HT1080 (cell line): ENCODE measurements at regions not wholly inside any gene's neighbourhood (a gene's known extent, or its start where the extent isn't known, plus 50 kb on each side); places are given as distances from the start of the nearest gene placed in this dataset.
A peak's percentile ranks its signal among the peaks of the same experiment; 100 is the strongest.

Experiments used
- DNase-seq: peaks from one replicate; pipeline ENCODE4 v3.0.0-alpha.2; 2015; ENCODE audit warnings: low read depth

DNA sequence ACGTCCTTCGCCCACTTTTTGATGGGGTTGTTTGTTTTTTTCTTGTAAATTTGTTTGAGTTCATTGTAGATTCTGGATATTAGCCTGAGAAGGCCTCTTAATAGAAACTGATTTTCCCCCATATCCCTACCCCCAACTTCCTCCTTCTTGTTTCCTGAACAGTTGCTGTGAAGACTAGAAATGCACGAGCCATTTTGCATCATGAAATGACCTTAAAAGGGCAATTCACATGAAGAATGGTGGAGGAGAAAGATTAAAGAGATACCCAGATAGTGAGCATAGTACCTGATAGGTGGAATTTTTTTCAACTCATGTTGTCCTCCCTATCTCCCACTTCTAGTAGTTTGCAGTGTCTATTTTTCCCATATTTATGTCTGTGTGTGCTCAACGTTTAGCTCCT is 55.2 kb upstream of the KCNH8 start:
- DNase-seq = no peak

GRCh38 chr3:19077388-19077787 is 70.9 kb upstream of the KCNH8 start:
- no peak for DNase-seq

DNA sequence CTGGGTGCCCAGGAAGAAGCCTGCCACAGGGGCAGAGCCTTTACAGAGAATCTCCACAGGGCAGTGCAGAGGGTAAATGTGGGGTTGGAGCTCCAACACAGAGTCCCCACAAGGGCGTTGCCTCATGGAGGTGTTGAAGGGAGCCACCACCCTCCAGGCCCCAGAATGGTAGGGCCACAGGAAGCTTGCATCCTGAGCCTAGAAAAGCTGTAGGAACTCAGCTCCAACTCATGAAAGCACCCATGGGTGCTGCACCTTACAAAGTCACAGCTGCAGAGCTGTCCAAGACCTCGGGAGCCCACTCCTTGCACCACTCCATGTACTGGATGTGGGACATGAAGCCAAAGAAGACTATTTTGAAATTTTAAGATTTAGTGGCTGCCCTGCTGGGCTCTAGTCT is 73.3 kb upstream of the KCNH8 start:
- DNase-seq = no peak

GRCh38 chr3:19074257-19074900 is 73.9 kb upstream of the KCNH8 start:
- no peak for DNase-seq

GRCh38 chr3:19073341-19074105 is 74.8 kb upstream of the KCNH8 start:
- no peak for DNase-seq

- no peak for DNase-seq
Observed at GRCh38 chr3:19070325-19070724, 78.0 kb upstream of the KCNH8 start.

GRCh38 chr3:19065027-19065426 is 83.3 kb upstream of the KCNH8 start:
- DNase-seq = peak; percentile 10

DNA sequence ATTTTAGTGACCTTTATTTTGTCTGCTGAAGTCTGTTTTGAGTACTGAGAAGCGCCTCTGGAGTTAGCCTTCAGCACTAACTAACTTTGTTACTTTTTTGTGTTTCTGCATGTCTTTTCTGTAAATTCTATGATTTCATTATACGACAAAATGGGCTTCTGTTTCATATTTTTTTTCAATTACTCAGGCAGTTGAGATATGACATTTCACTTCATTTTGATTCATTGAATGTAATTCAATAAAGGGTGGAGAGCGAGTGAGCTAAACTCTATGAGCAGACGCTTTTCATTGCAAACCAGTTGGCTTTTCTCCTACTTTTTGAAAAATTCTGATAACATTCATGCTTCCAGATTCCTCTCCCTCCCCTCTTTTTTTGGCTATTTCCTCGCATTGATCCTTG is 84.4 kb upstream of the KCNH8 start:
- no peak for DNase-seq

DNA sequence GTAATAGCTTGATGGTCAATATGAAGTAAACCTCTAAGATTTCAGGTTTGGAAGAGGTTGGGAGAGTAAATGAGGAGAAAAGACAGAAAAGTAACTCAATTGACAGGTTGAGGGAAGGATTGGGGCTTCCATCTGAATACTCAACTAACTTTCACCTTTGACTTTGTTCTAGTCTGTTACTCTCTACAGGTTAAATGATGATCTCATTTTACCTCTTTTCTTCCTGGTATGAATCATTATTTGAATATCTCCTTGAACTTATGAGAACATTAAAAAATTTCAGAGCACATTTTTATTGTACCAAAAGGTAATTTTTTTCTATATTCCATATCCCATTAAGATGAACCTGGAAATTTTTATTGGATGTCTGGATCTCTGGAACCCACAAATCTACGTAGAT is 87.9 kb upstream of the KCNH8 start:
- no peak for DNase-seq

- no peak for DNase-seq
Observed at GRCh38 chr3:19052874-19053273, 95.4 kb upstream of the KCNH8 start.

DNA sequence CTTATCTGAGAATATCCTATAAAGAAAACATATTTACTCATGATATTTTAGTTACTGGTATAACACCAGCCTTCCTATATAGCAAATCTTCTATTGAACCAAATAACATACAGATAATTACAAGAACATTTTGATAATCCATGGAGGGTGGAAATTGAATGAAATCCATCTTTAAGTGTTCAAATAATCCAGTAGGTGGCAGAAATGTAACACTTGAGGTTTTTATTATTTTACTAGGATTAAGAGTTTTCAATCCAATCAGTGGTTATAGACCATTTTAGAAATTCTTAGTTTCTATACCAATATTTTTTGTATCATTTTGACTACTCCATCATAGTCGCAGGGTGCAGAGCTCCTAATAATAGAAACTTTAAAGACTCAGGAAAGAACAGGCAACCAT is 101.9 kb upstream of the KCNH8 start:
- DNase-seq = no peak

GRCh38 chr3:19030522-19030839 is 117.8 kb upstream of the KCNH8 start:
- DNase-seq = peak; percentile 8

DNA sequence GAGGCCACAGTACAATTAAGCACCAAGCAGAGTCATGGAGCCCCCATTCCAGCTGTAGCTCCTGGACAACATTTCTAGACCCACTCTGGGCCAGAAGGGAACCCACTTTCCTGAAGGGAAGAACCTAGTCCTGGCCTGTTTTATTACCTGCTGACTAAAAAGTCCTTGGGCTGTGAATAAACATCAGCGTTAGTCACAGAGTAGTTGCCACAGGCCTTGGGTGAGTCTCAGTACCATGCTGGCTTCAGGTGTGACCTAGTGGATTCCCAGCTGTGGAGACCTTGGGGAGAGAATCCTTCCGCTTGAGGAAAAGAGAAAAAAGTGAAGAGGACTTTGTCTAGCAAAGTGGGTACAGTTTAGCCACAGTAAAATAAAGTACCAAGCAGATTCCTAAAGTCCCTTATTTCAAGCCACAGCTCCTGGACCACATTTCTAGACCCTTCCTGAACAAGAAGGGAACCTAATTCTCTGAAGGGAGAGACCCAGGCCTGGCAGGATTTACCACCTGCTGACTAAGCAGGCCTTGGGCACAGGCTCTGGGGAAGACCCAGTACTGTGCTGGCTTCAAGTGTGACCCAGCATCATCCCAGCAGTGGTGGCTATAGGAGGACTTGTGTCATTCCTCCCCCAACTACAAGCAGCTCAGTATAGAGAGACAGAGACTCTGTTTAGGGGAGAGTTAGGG is 118.3 kb upstream of the KCNH8 start:
- no peak for DNase-seq

DNA sequence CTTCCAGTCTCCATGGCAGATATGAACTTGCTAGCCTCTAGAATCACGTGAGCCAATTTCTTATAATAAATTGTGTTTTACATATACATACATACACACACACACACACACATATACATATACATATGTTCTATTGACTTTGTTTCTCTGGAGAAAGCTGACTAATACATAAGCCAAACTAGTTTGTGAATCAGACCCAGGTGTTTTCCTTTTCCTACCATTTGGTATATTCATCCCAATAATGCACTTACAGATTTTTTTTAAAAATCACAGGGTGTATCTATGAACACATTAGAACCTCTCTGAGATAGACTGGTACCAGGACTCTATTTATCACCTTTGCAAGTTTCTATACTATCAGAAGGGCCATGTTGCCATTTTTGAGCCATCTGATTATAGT is 122.9 kb upstream of the KCNH8 start:
- DNase-seq = no peak

GRCh38 chr3:19022546-19022945 is 125.8 kb upstream of the KCNH8 start:
- no peak for DNase-seq

DNA sequence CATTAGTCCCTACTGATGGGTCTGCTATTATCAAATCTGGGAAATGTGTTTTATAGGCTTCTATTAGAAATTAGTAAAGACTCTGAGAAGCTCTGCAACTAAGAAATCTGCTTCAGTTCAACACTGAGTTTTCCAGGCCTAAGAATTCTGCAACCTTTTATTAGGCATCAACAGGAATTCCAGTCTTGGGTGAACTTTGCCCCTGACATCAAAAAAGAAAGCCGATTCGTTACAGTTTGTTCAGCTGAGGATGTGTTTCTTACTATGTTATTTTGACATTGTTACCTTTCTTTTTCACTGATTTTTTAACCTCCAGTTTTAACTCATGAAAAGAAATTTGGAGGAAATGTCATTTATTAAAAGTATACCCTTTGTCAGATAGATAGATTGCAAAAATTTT is 131.5 kb upstream of the KCNH8 start:
- DNase-seq = no peak

DNA sequence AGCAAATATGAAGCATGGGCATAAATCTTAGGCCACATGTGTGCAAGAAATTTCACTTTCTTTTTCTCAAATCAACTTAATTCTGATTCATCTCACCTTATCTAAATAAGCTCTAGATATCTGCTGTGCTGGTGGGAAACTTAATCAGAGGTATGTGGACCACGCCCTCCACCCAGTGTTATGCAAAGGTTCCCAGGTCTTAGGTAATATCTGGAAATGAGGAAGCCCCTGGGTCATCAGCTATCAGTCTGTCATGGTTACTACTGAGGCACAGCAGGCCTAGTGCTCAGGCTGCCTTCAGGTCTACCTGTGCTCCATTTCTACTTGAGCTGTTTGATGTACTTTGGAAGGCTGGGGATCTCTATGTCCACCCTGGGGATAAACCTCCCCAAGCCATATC is 134.4 kb upstream of the KCNH8 start:
- DNase-seq = no peak

DNA sequence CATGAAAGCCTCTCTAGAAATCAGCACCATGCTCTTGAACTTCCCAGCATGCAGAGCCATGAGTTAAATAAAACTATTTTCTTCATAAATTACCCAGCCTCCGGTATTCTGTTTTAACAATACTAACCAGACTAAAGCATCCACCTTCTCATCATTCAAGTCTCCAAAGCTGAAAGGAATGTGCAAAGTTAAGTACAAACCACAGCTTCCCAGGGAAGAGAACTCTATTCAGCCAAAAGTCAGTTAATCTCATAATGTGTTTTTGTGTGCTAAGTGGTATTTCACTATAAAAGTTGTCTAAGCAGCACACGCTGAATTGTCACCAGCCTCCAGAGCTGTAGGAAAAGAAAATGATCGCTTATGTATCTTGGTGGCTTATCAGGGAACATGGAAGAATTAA is 135.5 kb upstream of the KCNH8 start:
- no peak for DNase-seq

GRCh38 chr3:19002606-19003005 is 145.7 kb upstream of the KCNH8 start:
- no peak for DNase-seq

GRCh38 chr3:18998069-18998468 is 150.2 kb upstream of the KCNH8 start:
- DNase-seq = no peak

DNA sequence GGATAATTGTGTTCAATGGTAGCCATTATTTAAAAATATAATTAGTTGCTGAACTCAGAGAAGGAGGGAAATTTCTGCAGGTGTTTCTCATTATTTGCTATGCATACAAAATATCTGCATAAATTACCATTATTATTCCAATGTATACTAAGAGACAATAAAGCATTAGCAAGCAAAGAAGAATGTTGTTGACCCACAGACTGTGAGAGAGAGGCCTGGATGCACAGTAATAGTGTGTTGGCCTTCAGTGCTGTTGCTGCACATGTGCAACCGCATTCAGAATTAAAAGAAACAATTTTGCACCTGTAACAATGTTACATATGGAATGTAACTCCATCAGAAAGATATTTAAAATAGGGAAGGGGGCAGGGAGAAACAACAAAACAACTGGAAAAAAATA is 155.6 kb upstream of the KCNH8 start:
- DNase-seq = no peak

DNA sequence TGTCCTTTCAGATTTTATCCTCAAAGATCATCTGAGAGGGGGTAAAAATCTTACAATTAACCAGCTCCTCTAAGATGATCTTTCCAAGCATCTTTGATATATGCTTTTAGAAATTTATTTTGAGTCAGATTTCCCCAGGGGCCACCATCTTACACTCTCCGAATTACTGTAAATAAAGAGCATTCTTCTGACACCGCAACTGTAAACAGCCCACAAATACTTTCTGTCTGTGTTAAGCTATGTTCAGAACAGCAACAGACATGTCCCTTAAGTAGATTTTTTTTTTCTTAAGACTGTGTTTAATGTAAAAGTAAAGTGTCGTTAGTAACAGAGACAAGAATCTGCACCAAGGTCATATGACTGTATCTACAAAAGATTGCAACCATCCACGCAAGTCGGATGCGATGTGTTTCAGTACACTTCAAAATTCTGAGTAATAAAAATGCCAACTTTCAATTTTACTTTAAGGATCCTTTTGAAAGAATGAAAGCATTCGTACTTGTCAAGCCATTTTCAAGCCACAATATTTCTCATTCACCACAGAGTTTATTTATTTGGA is 159.0 kb upstream of the KCNH8 start:
- DNase-seq = no peak
